HepG2 (cell line): ENCODE measurements at regions not wholly inside any gene's neighbourhood (a gene's known extent, or its start where the extent isn't known, plus 50 kb on each side); places are given as distances from the start of the nearest gene placed in this dataset.

ENCODE experiments used
- ATAC-seq: fragments of 200-7000 bp; cut with Tn5 transposase; 3 replicates; pipeline ENCODE4 v1.9.1; 2020; ENCODE audit warnings: mild to moderate bottlenecking, moderate library complexity
- BruUV-seq: library from RNA; stranded (reverse); fragments of 400-500 nt; replicated peaks from 2 replicates; lab custom pipeline; 2021; lab: Mats Ljungman, UMichigan
- CTCF ChIA-PET: fragments of 300-600 bp; formaldehyde crosslinking; extraction: SDS; loops from one replicate; lab custom pipeline; 2021; ENCODE audit warnings: low total read pairs, inconsistent platforms, low intra/inter-chr PET ratio; lab: Yijun Ruan, JAX
- POLR2A ChIA-PET: fragments of 350-600 bp; sonication (Branson Sonifier 250); formaldehyde crosslinking; loops from one replicate; lab custom pipeline; 2020; ENCODE audit warnings: antibody characterized with exemption, inconsistent platforms; lab: Yijun Ruan, JAX
- DNase-seq: peaks from one replicate; pipeline ENCODE4 v3.0.0-alpha.2; 2015; ENCODE audit warnings: low spot score
- FAIRE-seq: peaks from 3 replicates; lab custom pipeline; 2011; peaks lifted over from hg19 to GRCh38; lab: Jason Lieb, UNC
- H2AFZ ChIP-seq: one replicate; pipeline ENCODE4 v1.6.1; 2011; ENCODE audit warnings: low read length, inconsistent platforms
- H3K27ac ChIP-seq: fragments of 300-600 bp; 3 replicates; pipeline ENCODE4 v1.8.0; 2011; ENCODE audit warnings: mixed run types, mild to moderate bottlenecking, mixed read lengths, low read length, inconsistent platforms; ENCODE audit not compliant: insufficient read depth; ENCODE audit errors: extremely low read length
- H3K27me3 ChIP-seq, 2 experiments: fragments of 200-600 bp in 1 of 2; 2 replicates in 1 of 2; 3 replicates in 1 of 2; pipeline versions ENCODE4 v1.6.0 to v1.8.0; 2011; ENCODE audit warnings: low read length in 2 of 2, mild to moderate bottlenecking in 2 of 2, moderate library complexity in 2 of 2, inconsistent platforms in 1 of 2; ENCODE audit not compliant: insufficient read depth in 2 of 2, control insufficient read depth in 1 of 2
- H3K36me3 ChIP-seq, 2 experiments: fragments of 200-600 bp in 1 of 2; replicated peaks in 1 of 2; 2 replicates in 1 of 2; 3 replicates in 1 of 2; pipeline versions ENCODE4 v1.5.1 to v1.8.0; 2011; ENCODE audit warnings: low read length in 2 of 2, inconsistent platforms in 1 of 2; ENCODE audit not compliant: insufficient read depth in 2 of 2, control insufficient read depth in 1 of 2
- H3K4me1 ChIP-seq: 2 replicates; pipeline ENCODE4 v1.5.1; 2012; ENCODE audit warnings: low read length, inconsistent platforms; ENCODE audit not compliant: insufficient read depth
- H3K4me2 ChIP-seq: 2 replicates; pipeline ENCODE4 v1.6.0; 2011; ENCODE audit warnings: low read depth, low read length, inconsistent platforms
- H3K4me3 ChIP-seq, 3 experiments: fragments of 200-600 bp in 1 of 3; sonication (generic), shearing (Covaris generic) in 1 of 3; replicated peaks in 1 of 3; 2 replicates each; pipeline ENCODE4 v1.5.1; 2011 to 2016; ENCODE audit warnings: low read length in 3 of 3, inconsistent platforms in 2 of 3, low read depth in 2 of 3, mild to moderate bottlenecking in 2 of 3, control low read depth in 1 of 3, mixed read lengths in 1 of 3; ENCODE audit not compliant: insufficient read depth in 1 of 3
- H3K79me2 ChIP-seq: one replicate; pipeline ENCODE4 v1.6.1; 2011; ENCODE audit warnings: low read length, inconsistent platforms; ENCODE audit not compliant: insufficient read depth
- H3K9ac ChIP-seq: 2 replicates; pipeline ENCODE4 v1.6.0; 2011; ENCODE audit warnings: mild to moderate bottlenecking, low read depth, low read length, inconsistent platforms; ENCODE audit not compliant: insufficient read depth
- H3K9me3 ChIP-seq: 2 replicates; pipeline ENCODE4 v1.5.1; 2012; ENCODE audit warnings: mild to moderate bottlenecking, low read length
- H4K20me1 ChIP-seq: 2 replicates; pipeline ENCODE4 v1.6.0; 2011; ENCODE audit warnings: inconsistent platforms, mild to moderate bottlenecking, low read length, moderate library complexity; ENCODE audit not compliant: insufficient read depth
- CBFB ChIP-seq: sonication (generic); formaldehyde crosslinking; IDR thresholded peaks from 2 replicates; pipeline ENCODE4 v1.4.0; 2020; ENCODE audit warnings: missing genetic modification reagents
- ELF3 ChIP-seq: IDR thresholded peaks from 2 replicates; pipeline ENCODE4 v1.6.1; 2016; ENCODE audit warnings: missing genetic modification reagents, missing compliant biosample characterization
- IRF2 ChIP-seq: IDR thresholded peaks from 2 replicates; pipeline ENCODE4 v1.6.1; 2018; ENCODE audit warnings: missing genetic modification reagents, missing compliant biosample characterization
- MAFG ChIP-seq: sonication (generic); formaldehyde crosslinking; IDR thresholded peaks from 2 replicates; pipeline ENCODE4 v1.5.1; 2020; ENCODE audit warnings: mild to moderate bottlenecking, missing genetic modification reagents
- MIXL1 ChIP-seq: IDR thresholded peaks from 2 replicates; pipeline ENCODE4 v1.6.1; 2016
- NFATC3 ChIP-seq: sonication (generic); formaldehyde crosslinking; IDR thresholded peaks from 2 replicates; pipeline ENCODE4 v1.5.1; 2020; ENCODE audit warnings: mild to moderate bottlenecking, missing genetic modification reagents
- SIN3A ChIP-seq: IDR thresholded peaks from 2 replicates; pipeline ENCODE4 v1.6.1; 2011; ENCODE audit warnings: low read depth, mild to moderate bottlenecking, control low read depth, low read length, borderline replicate concordance
- SNRNP70 ChIP-seq: fragments of 200-400 bp; formaldehyde crosslinking; IDR thresholded peaks from 2 replicates; pipeline ENCODE4 v1.6.1; 2017; ENCODE audit warnings: mild to moderate bottlenecking, low read depth, low read length, moderate library complexity
- TOE1 ChIP-seq: sonication (generic); formaldehyde crosslinking; IDR thresholded peaks from 2 replicates; pipeline ENCODE4 v1.4.0; 2020; ENCODE audit warnings: mild to moderate bottlenecking, missing genetic modification reagents
- ZFP62 ChIP-seq: sonication (generic); formaldehyde crosslinking; IDR thresholded peaks from 2 replicates; pipeline ENCODE4 v1.4.0; 2020; ENCODE audit warnings: missing genetic modification reagents
- ZFX ChIP-seq: sonication (generic); formaldehyde crosslinking; IDR thresholded peaks from 2 replicates; pipeline ENCODE4 v1.4.0; 2020; ENCODE audit warnings: mild to moderate bottlenecking, low read depth, missing genetic modification reagents, moderate library complexity
- WGBS: methylation state at CpG from one replicate; pipeline ENCODE4 v1.1.6; 2017; ENCODE audit warnings: low lambda C conversion rate; 5-methylcytosine and 5-hydroxymethylcytosine counted together
- in situ Hi-C: cut with HindIII; loops from 2 replicates; pipeline ENCODE4 v1.10.0; 2017; ENCODE audit warnings: low pct_unique_long_range_greater_than_20kb; ENCODE audit not compliant: extremely low pct_ligation_motif_present
- intact Hi-C: fragments of 100-400 bp; cut with micrococcal nuclease; formaldehyde crosslinking; loops from one replicate; pipeline ENCODE4 v1.10.0; 2022; ENCODE audit not compliant: unreplicated experiment
- TF ChIP-seq, protein P1 (sequence below): sonication (generic); formaldehyde crosslinking; IDR thresholded peaks from 2 replicates; pipeline ENCODE4 v1.4.0; 2020; ENCODE audit warnings: mild to moderate bottlenecking, missing genetic modification reagents
- TF ChIP-seq, protein P2 (sequence below): sonication (generic); formaldehyde crosslinking; IDR thresholded peaks from 2 replicates; pipeline ENCODE4 v1.4.0; 2020; ENCODE audit warnings: missing genetic modification reagents
- TF ChIP-seq, protein P3 (sequence below), 2 experiments: sonication (generic) in 1 of 2; formaldehyde crosslinking in 1 of 2; IDR thresholded peaks; 2 replicates each; pipeline versions ENCODE4 v1.6.1 to v1.9.0; 2014 to 2022; ENCODE audit warnings: antibody characterized with exemption in 1 of 2, borderline replicate concordance in 1 of 2, inconsistent platforms in 1 of 2, low read depth in 1 of 2, missing genetic modification reagents in 1 of 2

GRCh38 chr11:89125298-89125697, 52.4 kb upstream of the TYR start:
- Histone ChIP-seq H3K4me2 (no peak overlapping the region), H3K36me3 (no peaks in the 10 kb centered on the region), H3K4me3 (no peak overlapping the region), H3K27ac (no peak overlapping the region), H3K9ac (no peak overlapping the region), H3K27me3 (no peaks in the 10 kb centered on the region), H3K79me2 (no peaks in the 10 kb centered on the region), H4K20me1 (no peaks in the 10 kb centered on the region), H3K9me3 (no peaks in the 10 kb centered on the region), H3K4me1 (no peaks in the 10 kb centered on the region), H2AFZ (no peak overlapping the region)
- WGBS: 29% methylated on average over 1 of the region's 1 CpG
- DNase-seq (no peak), ATAC-seq (peak; percentile 61), FAIRE-seq (no peak)
- POLR2A ChIA-PET: no interaction called here
- in situ Hi-C loops: no loop called here
- intact Hi-C loops: no loop called here
- CTCF ChIA-PET: no interaction called here
- BruUV-seq: no TSS peak
- no peak for TF ChIP-seq NFATC3
- no peak for TF ChIP-seq IRF2 (CRISPR knock-in tag)
- TF ChIP-seq MIXL1 (CRISPR knock-in tag): no peak
- TF ChIP-seq, protein P1, sequence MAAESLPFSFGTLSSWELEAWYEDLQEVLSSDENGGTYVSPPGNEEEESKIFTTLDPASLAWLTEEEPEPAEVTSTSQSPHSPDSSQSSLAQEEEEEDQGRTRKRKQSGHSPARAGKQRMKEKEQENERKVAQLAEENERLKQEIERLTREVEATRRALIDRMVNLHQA: no peak
- TF ChIP-seq, protein P2, sequence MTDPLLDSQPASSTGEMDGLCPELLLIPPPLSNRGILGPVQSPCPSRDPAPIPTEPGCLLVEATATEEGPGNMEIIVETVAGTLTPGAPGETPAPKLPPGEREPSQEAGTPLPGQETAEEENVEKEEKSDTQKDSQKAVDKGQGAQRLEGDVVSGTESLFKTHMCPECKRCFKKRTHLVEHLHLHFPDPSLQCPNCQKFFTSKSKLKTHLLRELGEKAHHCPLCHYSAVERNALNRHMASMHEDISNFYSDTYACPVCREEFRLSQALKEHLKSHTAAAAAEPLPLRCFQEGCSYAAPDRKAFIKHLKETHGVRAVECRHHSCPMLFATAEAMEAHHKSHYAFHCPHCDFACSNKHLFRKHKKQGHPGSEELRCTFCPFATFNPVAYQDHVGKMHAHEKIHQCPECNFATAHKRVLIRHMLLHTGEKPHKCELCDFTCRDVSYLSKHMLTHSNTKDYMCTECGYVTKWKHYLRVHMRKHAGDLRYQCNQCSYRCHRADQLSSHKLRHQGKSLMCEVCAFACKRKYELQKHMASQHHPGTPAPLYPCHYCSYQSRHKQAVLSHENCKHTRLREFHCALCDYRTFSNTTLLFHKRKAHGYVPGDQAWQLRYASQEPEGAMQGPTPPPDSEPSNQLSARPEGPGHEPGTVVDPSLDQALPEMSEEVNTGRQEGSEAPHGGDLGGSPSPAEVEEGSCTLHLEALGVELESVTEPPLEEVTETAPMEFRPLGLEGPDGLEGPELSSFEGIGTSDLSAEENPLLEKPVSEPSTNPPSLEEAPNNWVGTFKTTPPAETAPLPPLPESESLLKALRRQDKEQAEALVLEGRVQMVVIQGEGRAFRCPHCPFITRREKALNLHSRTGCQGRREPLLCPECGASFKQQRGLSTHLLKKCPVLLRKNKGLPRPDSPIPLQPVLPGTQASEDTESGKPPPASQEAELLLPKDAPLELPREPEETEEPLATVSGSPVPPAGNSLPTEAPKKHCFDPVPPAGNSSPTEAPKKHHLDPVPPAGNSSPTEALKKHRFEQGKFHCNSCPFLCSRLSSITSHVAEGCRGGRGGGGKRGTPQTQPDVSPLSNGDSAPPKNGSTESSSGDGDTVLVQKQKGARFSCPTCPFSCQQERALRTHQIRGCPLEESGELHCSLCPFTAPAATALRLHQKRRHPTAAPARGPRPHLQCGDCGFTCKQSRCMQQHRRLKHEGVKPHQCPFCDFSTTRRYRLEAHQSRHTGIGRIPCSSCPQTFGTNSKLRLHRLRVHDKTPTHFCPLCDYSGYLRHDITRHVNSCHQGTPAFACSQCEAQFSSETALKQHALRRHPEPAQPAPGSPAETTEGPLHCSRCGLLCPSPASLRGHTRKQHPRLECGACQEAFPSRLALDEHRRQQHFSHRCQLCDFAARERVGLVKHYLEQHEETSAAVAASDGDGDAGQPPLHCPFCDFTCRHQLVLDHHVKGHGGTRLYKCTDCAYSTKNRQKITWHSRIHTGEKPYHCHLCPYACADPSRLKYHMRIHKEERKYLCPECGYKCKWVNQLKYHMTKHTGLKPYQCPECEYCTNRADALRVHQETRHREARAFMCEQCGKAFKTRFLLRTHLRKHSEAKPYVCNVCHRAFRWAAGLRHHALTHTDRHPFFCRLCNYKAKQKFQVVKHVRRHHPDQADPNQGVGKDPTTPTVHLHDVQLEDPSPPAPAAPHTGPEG (CRISPR knock-in tag): no peak
- TF ChIP-seq ZFX (CRISPR knock-in tag): no peak
- TF ChIP-seq ELF3 (CRISPR knock-in tag): no peak
- no peak for TF ChIP-seq TOE1 (CRISPR knock-in tag)
- TF ChIP-seq MAFG (CRISPR knock-in tag): no peak
- TF ChIP-seq SIN3A: no peak
- no peak for TF ChIP-seq ZFP62 (CRISPR knock-in tag)
- no peak for TF ChIP-seq SNRNP70
- TF ChIP-seq CBFB: no peak
- TF ChIP-seq, protein P3, sequence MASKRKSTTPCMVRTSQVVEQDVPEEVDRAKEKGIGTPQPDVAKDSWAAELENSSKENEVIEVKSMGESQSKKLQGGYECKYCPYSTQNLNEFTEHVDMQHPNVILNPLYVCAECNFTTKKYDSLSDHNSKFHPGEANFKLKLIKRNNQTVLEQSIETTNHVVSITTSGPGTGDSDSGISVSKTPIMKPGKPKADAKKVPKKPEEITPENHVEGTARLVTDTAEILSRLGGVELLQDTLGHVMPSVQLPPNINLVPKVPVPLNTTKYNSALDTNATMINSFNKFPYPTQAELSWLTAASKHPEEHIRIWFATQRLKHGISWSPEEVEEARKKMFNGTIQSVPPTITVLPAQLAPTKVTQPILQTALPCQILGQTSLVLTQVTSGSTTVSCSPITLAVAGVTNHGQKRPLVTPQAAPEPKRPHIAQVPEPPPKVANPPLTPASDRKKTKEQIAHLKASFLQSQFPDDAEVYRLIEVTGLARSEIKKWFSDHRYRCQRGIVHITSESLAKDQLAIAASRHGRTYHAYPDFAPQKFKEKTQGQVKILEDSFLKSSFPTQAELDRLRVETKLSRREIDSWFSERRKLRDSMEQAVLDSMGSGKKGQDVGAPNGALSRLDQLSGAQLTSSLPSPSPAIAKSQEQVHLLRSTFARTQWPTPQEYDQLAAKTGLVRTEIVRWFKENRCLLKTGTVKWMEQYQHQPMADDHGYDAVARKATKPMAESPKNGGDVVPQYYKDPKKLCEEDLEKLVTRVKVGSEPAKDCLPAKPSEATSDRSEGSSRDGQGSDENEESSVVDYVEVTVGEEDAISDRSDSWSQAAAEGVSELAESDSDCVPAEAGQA (IDR thresholded peaks at IDR 0.05; ENCODE audit: low read depth): no peak
- TF ChIP-seq, protein P3 (CRISPR knock-in tag; IDR thresholded peaks at IDR 0.05; ENCODE audit: borderline replicate concordance): no peak
